NCI-H128 (cell line): ENCODE measurements at regions not wholly inside any gene's neighbourhood (a gene's known extent, or its start where the extent isn't known, plus 50 kb on each side); places are given as distances from the start of the nearest gene placed in this dataset.

ENCODE experiments used
- DNase-seq: peaks from one replicate; lab custom pipeline; 2025; ENCODE audit not compliant: unreplicated experiment; lab: John Stamatoyannopoulos, UW

DNA sequence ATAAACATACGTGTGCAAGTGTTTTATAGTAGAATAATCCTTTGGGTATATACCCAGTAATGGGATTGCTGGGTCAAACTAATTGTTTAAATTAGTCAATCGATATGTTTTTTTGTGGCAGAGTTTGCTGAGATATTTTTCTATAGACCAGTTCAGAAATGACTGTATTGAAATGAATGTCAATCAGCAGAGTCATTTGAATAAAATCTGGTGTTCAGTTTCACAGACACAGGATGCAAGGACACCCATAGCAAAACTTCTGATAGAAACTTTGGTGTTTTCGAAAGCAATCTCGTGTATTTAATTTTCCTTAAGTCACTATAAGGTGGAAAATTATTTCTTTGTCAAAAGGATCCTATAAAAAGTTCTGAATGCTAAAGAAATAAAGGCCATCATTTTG, 434.4 kb downstream of the RAP2B start:
- DNase-seq, result no peak

DNA sequence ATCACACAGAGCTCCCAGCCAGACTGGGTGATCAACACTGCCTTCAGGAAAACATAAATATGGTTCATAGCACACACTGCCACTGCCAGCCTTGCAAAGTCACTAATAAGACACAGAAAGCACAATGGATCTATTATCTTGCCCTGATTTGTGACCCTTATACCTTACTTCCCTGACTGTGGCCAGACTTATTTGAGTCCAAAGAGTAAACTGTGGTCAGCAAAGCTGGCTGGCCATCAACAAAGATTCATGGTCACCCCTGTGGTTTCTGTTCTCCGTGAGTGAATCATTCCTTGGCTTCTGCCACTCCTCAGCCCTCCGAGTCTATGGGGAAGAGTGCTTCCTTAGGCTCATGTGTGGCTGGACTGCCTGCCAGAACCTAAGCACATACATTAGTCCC, 437.7 kb downstream of the RAP2B start:
- DNase-seq, result no peak

DNA sequence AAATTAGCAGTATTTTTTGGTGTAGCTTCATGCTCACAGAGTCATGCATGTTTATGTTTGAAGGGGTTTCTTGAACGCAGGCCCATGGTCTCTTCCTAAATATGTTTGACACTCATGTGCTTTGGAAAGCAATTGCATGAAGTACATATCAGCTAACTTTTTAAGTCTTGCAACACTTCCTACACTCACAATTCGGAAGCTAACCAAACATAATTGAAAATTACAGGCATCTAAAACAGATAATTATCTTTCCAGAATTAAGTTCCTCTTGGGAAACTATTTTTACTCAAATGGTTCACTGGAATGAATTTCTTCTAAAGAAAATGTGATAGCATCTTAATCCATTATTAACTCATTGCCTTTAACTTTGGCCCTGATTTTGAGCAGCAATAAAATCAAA, 438.9 kb downstream of the RAP2B start:
- DNase-seq, result no peak

GRCh38 chr3:153601374-153601853, 439.4 kb downstream of the RAP2B start:
- no peak for DNase-seq

GRCh38 chr3:153602801-153603200, 440.8 kb downstream of the RAP2B start:
- DNase-seq, result no peak

GRCh38 chr3:153614140-153614539, 452.1 kb downstream of the RAP2B start:
- no peak for DNase-seq

DNA sequence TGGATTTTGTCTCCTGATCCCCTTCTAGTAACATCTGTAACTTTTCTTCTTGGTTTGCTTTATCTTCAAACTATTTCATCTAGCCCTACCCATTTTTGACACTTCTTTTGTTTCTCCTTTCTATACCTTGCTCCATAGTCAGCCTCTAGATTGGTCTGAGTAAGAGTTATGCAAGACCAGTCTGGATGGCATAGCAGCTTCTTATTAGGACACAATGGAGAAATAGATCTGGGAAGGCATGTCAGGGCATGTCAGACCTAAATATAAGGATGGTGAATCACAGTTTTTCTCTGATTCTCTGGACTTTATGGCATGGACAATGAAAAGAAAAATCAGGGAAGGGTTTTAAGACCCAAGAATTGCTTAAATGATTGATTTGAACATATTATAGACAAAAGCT, 452.5 kb downstream of the RAP2B start:
- no peak for DNase-seq

DNA sequence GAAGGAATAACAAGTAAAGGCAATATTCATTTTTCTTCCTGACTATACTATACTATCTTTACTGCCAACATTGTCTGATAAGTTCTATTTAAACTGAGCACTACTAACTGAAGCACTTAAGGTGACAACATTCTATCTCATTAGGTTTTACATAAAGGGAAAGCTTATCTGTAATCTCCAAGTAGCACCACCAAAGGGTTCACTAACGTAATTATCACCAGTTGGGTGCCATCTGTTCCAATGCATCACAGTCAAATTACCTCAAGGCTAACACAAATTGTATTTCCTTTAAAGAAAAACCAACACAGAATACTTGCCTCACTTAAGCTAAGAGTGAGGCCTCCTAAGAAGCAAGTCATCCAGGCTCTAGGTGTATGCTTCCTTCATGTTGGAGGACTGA, 453.8 kb downstream of the RAP2B start:
- no peak for DNase-seq

- no peak for DNase-seq
These were observed 455.4 kb downstream of the RAP2B start for GRCh38 chr3:153617463-153617862.

- DNase-seq, result no peak
These were observed 456.1 kb downstream of the RAP2B start for GRCh38 chr3:153618176-153618575.

DNA sequence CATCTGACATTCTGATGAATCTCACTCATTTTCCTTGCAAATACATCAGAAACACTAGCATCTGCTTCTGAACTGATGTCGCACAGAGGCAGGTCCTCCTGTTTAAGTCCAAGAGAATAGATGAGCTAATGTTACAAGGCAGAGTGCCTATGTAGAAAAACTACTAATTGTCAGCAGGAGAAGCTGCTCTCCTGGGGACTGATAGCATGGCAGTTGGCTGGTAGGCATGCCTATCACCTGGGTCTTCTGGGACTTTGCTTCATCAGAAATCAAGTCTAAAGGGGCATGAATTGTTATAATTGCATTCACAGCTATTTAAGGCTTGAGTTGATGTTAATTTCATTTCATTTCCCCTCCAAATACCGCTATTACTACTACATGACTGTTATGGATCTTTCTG, 457.2 kb downstream of the RAP2B start:
- DNase-seq, result no peak

DNA sequence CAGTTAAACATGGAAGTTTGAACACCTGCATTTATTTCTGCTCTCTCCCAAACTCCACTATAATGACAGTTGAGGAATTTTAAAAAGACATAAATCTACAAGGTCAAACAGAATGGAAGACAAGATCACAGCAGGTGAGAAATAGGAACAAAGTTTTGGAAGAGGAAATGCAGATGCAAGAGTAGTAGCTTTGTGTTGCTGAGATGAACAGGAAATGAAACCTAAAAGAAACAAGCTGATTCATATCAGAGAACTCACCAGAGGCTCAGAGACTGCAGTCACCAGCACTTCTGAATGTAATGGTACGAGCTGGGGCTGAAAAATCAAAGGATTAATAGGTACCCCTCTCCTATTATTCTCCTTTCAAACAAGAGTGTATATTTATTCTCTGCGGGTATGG, 459.9 kb downstream of the RAP2B start:
- DNase-seq, result no peak

DNA sequence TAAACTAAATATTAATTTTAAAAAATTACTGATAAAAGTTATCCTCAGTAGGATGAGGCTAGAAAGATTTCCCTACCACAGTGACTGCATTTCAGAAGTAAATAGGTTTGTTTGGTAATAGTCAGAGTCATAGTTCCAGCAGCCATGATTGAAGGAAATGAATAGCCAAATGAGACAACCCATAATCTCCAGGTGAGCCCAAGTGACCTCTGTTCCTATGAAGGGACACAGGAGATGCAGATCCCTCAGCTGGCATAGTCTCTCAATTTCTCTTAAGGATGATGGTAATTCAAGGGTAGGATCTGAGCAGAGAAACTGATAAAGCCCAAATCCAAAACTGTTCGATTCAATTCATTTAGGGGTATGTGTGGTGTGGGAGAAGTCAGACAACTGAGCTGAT, 461.8 kb downstream of the RAP2B start:
- no peak for DNase-seq

GRCh38 chr3:153624310-153625030, 462.4 kb downstream of the RAP2B start:
- no peak for DNase-seq

GRCh38 chr3:153625506-153625905, 463.5 kb downstream of the RAP2B start:
- no peak for DNase-seq

DNA sequence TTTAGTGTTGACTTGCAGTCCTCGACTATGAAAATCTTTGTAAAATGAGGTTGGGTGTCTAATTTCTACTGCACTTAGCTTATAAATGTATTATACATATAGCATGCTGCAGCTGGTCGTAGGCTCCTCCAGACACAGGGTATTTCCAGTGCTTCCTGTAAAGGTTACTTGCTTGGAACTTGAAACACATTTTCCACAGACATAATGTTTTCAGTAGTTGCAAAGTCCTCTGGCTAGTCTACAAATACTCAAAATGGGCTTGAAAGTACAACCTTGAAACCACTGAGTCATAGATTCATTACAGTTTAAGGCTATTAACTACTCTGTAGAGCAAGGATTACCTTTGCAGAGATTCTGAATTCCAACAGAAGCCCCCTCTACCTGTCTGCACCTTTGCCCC, 464.1 kb downstream of the RAP2B start:
- no peak for DNase-seq

DNA sequence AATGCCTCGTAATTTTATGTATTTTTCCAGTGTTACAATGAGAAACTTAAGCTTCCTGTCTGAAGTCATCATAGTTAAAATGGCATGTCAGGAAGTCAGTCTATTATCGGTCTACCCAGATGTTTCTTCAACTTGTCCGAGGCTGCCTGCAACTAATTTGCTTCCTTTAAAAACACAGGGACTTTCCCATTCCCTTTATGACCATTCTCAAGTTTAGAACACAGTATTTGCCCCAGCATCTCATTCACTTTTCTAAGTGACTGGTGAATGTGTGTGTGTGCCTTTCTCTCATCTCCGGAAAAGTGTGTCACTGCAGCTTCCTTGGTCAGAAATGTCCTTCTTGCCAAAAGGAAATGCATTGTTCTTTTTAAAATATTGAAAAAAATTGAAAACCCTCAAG, 466.6 kb downstream of the RAP2B start:
- DNase-seq, result no peak

DNA sequence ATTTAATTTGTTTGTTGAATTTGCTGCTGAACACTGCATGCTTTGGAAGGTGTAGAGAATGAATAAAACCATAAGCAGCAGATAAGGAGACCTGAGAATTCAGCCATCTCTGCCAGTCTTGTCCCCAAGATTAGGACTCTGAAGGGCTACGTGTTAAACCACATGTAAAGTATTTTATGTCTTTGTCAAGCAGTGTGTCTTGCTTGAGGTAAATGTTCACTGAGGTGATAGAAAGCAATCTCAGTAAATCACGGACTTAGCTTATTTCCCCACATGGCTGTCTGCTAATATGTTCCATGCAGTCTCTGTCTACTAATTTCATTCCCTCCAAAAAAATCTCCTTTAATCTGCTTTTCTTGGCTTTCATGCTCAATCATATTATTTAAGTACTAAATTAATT, 467.1 kb downstream of the RAP2B start:
- no peak for DNase-seq

GRCh38 chr3:153631102-153631501, 469.1 kb downstream of the RAP2B start:
- no peak for DNase-seq

DNA sequence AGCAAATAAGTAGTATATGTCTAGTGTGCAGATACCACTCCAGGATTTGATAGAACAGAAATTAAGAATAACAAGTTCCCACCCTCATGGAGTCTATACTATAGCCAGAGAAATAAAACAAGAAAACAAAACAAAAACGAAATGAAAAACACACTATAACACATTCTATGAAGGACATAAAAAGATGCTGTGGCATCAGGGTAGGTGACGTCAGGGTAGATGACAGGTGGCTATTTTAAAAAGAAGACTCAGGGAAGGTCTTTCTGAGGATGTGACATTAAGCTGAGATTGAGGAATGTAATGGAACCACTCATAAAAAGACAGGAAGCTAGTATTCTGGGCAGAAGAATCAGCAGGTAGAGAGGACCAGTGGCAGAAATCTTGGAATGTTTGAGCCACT, 469.6 kb downstream of the RAP2B start:
- DNase-seq, result no peak

- DNase-seq, result no peak
These were observed 471.4 kb downstream of the RAP2B start for GRCh38 chr3:153633407-153633806.

- DNase-seq, result no peak
These were observed 472.7 kb downstream of the RAP2B start for GRCh38 chr3:153634683-153635082.

- no peak for DNase-seq
These were observed 477.6 kb downstream of the RAP2B start for GRCh38 chr3:153639631-153640030.
